CD4-positive, alpha-beta T cell (primary cell): ENCODE measurements at regions not wholly inside any gene's neighbourhood (a gene's known extent, or its start where the extent isn't known, plus 50 kb on each side); places are given as distances from the start of the nearest gene placed in this dataset.

Experiments
- ATAC-seq: fragments of 200-7000 bp; cut with Tn5 transposase; one replicate; pipeline ENCODE4 v1.10.0; 2022; ENCODE audit warnings: mild to moderate bottlenecking; ENCODE audit not compliant: poor library complexity
- CTCF ChIA-PET: fragments of 350-600 bp; sonication (Branson Sonifier 250); formaldehyde crosslinking; loops from one replicate; lab custom pipeline; 2021; ENCODE audit warnings: antibody characterized with exemption, inconsistent platforms; lab: Charles Lee
- POLR2A ChIA-PET: fragments of 350-600 bp; sonication (Branson Sonifier 250); formaldehyde crosslinking; loops from one replicate; lab custom pipeline; 2021; ENCODE audit warnings: antibody characterized with exemption, inconsistent platforms; lab: Charles Lee
- DNase-seq, 14 experiments: peaks; one replicate each; pipeline ENCODE4 v3.0.0-alpha.2; 2013 to 2020; ENCODE audit warnings: mixed read lengths in 2 of 14
- H3K27ac ChIP-seq, 2 donors: one replicate each; pipeline versions ENCODE4 v1.5.1 to v1.7.0; 2013; ENCODE audit warnings: low read length in 2 of 2, low read depth in 1 of 2, mild to moderate bottlenecking in 1 of 2
- H3K27me3 ChIP-seq, 2 experiments: 1 replicate in 1 of 2; 2 replicates in 1 of 2; pipeline versions ENCODE4 v1.6.1 to v1.7.0; 2013; ENCODE audit warnings: low read length in 2 of 2, control low read depth in 1 of 2, mild to moderate bottlenecking in 1 of 2, moderate library complexity in 1 of 2; ENCODE audit not compliant: insufficient read depth in 2 of 2, control insufficient read depth in 1 of 2
- H3K36me3 ChIP-seq: one replicate; pipeline ENCODE4 v1.6.1; 2013; ENCODE audit warnings: low read length, control low read depth; ENCODE audit not compliant: insufficient read depth
- H3K4me1 ChIP-seq: one replicate; pipeline ENCODE4 v1.6.1; 2013; ENCODE audit warnings: low read length, control low read depth; ENCODE audit not compliant: insufficient read depth
- H3K4me3 ChIP-seq: one replicate; pipeline ENCODE4 v1.5.1; 2013; ENCODE audit warnings: mild to moderate bottlenecking, low read length, moderate library complexity
- H3K9me3 ChIP-seq, 2 experiments: 1 replicate in 1 of 2; 2 replicates in 1 of 2; pipeline versions ENCODE4 v1.6.1 to v1.7.0; 2013; ENCODE audit warnings: low read length in 2 of 2, mild to moderate bottlenecking in 2 of 2, control low read depth in 1 of 2, moderate library complexity in 1 of 2; ENCODE audit not compliant: control insufficient read depth in 1 of 2, insufficient read depth in 1 of 2
- H3K27ac Mint-ChIP-seq: one replicate; pipeline ENCODE4 v1.8.0; 2020; ENCODE audit warnings: mixed read lengths
- H3K27me3 Mint-ChIP-seq: one replicate; pipeline ENCODE4 v1.8.0; 2021; ENCODE audit warnings: mixed read lengths
- H3K36me3 Mint-ChIP-seq: one replicate; pipeline ENCODE4 v1.8.0; 2021; ENCODE audit warnings: low read depth, mixed read lengths
- H3K4me1 Mint-ChIP-seq: one replicate; pipeline ENCODE4 v1.8.0; 2021; ENCODE audit warnings: low read depth, mixed read lengths
- H3K4me3 Mint-ChIP-seq: one replicate; pipeline ENCODE4 v1.8.0; 2020; ENCODE audit warnings: mild to moderate bottlenecking, mixed read lengths
- H3K9me3 Mint-ChIP-seq: one replicate; pipeline ENCODE4 v1.8.0; 2020; ENCODE audit warnings: mixed read lengths
- CTCF ChIP-seq: fragments of 200-600 bp; IDR thresholded peaks from one replicate; pipeline ENCODE4 v1.8.0; 2022; ENCODE audit warnings: antibody characterized with exemption, mild to moderate bottlenecking
- intact Hi-C, 2 experiments: fragments of 100-400 bp; cut with DNase I in 1 of 2; cut with micrococcal nuclease in 1 of 2; formaldehyde crosslinking; loops; one replicate each; pipeline versions ENCODE4 v1.15.1 to v1.9.0; 2023 to 2025; cut with DNase I, micrococcal nuclease

GRCh38 chr5:101520417-101520816, 617.3 kb upstream of the ST8SIA4 start:
- no peak overlapping the region for H3K4me3 ChIP-seq
- H3K4me1 ChIP-seq, result no peaks in the 10 kb centered on the region
- intact Hi-C loops, result no loop called here
- TF ChIP-seq CTCF, result no peak
- H3K27me3 Mint-ChIP-seq, result no peaks in the 10 kb centered on the region
- H3K4me1 Mint-ChIP-seq, result no peaks in the 10 kb centered on the region
- CTCF ChIA-PET, result no interaction called here
- ATAC-seq (no peak), DNase-seq (no peak)
- H3K36me3 ChIP-seq, result no peaks in the 10 kb centered on the region
- peaks cover 7% of the 10 kb centered on the region for H3K9me3 Mint-ChIP-seq
- no peaks in the 10 kb centered on the region for H3K36me3 Mint-ChIP-seq
- POLR2A ChIA-PET, result no interaction called here
- H3K9me3 ChIP-seq, result peaks cover 0 to 4% of the 10 kb centered on the region in 2 experiments
- H3K27ac Mint-ChIP-seq, result no peak overlapping the region
- H3K27ac ChIP-seq, result no peak overlapping the region
- H3K4me3 Mint-ChIP-seq, result no peak overlapping the region
- H3K27me3 ChIP-seq, result no peaks in the 10 kb centered on the region

- H3K4me3 ChIP-seq, result no peak overlapping the region
- DNase-seq (no peak), ATAC-seq (no peak)
- no peak overlapping the region for H3K27ac ChIP-seq
- peaks cover 0 to 4% of the 10 kb centered on the region in 2 experiments for H3K9me3 ChIP-seq
- TF ChIP-seq CTCF, result no peak
- no peaks in the 10 kb centered on the region for H3K27me3 ChIP-seq
- no peaks in the 10 kb centered on the region for H3K4me1 ChIP-seq
- no peak overlapping the region for H3K27ac Mint-ChIP-seq
- ChIA-PET CTCF (no interaction called here), POLR2A (no interaction called here)
- H3K9me3 Mint-ChIP-seq, result peaks cover 5% of the 10 kb centered on the region
- intact Hi-C loops, result no loop called here
- no peaks in the 10 kb centered on the region for H3K36me3 Mint-ChIP-seq
- H3K36me3 ChIP-seq, result no peaks in the 10 kb centered on the region
- no peaks in the 10 kb centered on the region for H3K27me3 Mint-ChIP-seq
- no peaks in the 10 kb centered on the region for H3K4me1 Mint-ChIP-seq
- no peak overlapping the region for H3K4me3 Mint-ChIP-seq
Measured at GRCh38 chr5:101517795-101518194, 614.7 kb upstream of the ST8SIA4 start.

- Mint-ChIP-seq H3K27me3 (no peaks in the 10 kb centered on the region), H3K4me3 (no peak overlapping the region), H3K9me3 (peaks cover 5% of the 10 kb centered on the region), H3K36me3 (no peaks in the 10 kb centered on the region), H3K4me1 (no peaks in the 10 kb centered on the region), H3K27ac (no peak overlapping the region)
- DNase-seq, result no peak
- intact Hi-C loops, result no loop called here
- Histone ChIP-seq H3K27me3 (no peaks in the 10 kb centered on the region), H3K4me3 (no peak overlapping the region), H3K27ac (no peak overlapping the region), H3K9me3 (peaks cover 0 to 4% of the 10 kb centered on the region in 2 experiments), H3K36me3 (no peaks in the 10 kb centered on the region), H3K4me1 (no peaks in the 10 kb centered on the region)
- no peak for ATAC-seq
- POLR2A ChIA-PET, result no interaction called here
- CTCF ChIA-PET, result no interaction called here
- no peak for TF ChIP-seq CTCF
Measured at GRCh38 chr5:101515721-101516120, 612.6 kb upstream of the ST8SIA4 start.
